ENCODE measurements at regions not wholly inside any gene's neighbourhood (a gene's known extent, or its start where the extent isn't known, plus 50 kb on each side); places are given as distances from the start of the nearest gene placed in this dataset.

DNA sequence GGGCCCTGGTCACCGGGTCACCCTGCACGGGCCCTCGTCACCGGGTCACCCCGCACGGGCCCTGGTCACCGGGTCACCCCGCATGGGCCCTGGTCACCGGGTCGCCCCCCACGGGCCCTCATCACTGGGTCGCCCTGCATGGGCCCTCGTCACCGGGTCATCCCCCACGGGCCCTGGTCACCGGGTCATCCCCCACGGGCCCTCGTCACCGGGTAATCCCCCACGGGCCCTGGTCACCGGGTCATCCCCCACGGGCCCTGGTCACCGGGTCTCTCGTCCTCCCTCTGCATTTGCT, 77.6 kb downstream of the RIPK4 start:
- H3K27me3 ChIP-seq (ENCODE audit: control insufficient read depth in 3 of 3, insufficient read depth in 3 of 3, low read length in 3 of 3), result peaks cover 0 to 6% (median 2%) of the 10 kb centered on the region in 3 donors
- no peak overlapping the region for H3K4me3 ChIP-seq (ENCODE audit: low read depth in 1 of 3, low read length in 3 of 3)
- WGBS, 3 donors, result 94 to 97% (median 94%) methylated on average over 22 to 24 of the region's 24 CpGs
- no peaks in the 10 kb centered on the region for H3K9me3 ChIP-seq (ENCODE audit: control insufficient read depth in 2 of 2, insufficient read depth in 1 of 2, low read depth in 1 of 2, low read length in 1 of 2)
- DNase-seq (no peak), FAIRE-seq (no peak)
- peaks cover 0 to 25% (median 0%) of the 10 kb centered on the region in 3 donors for H3K4me1 ChIP-seq (ENCODE audit: control insufficient read depth in 3 of 3, insufficient read depth in 2 of 3, low read depth in 1 of 3, low read length in 2 of 3)
- H3K27ac ChIP-seq (ENCODE audit: low read depth in 1 of 3, low read length in 2 of 3), result no peak overlapping the region
- H3K36me3 ChIP-seq (ENCODE audit: control insufficient read depth in 3 of 3, insufficient read depth in 2 of 3, low read depth in 1 of 3, low read length in 3 of 3), result peaks cover 0 to 2% (median 0%) of the 10 kb centered on the region in 3 donors

DNA sequence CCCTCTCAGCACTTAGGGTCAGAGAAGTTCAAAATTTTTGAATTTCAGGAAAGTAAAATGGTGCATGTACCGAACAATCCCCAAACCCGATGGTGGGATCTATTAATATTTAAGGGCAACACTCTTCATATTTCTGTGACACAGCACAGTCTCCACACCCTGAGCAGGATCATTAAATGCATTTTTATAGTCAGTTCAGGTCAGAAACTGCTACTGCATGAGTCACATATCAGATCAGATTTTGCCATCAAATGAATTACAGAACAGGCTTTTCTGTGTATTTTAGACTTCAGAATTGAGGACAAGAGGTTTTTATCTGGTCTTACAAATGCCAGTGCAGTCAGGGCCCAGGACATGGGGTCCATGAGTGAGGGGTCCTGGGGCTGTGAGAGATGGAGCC, 79.2 kb downstream of the RIPK4 start:
- H3K4me1 ChIP-seq (ENCODE audit: control insufficient read depth in 3 of 3, insufficient read depth in 2 of 3, low read depth in 1 of 3, low read length in 2 of 3), result peaks cover 0 to 27% (median 0%) of the 10 kb centered on the region in 3 donors
- WGBS, 3 donors, result 89 to 98% (median 97%) methylated on average over 2 of the region's 2 CpGs
- H3K9me3 ChIP-seq (ENCODE audit: control insufficient read depth in 2 of 2, insufficient read depth in 1 of 2, low read depth in 1 of 2, low read length in 1 of 2), result no peaks in the 10 kb centered on the region
- no peak overlapping the region for H3K27ac ChIP-seq (ENCODE audit: low read depth in 1 of 3, low read length in 2 of 3)
- FAIRE-seq, result no peak
- DNase-seq, result peak in 1 of 2 donors; percentile 19
- peaks cover 0 to 2% (median 0%) of the 10 kb centered on the region in 3 donors for H3K36me3 ChIP-seq (ENCODE audit: control insufficient read depth in 3 of 3, insufficient read depth in 2 of 3, low read depth in 1 of 3, low read length in 3 of 3)
- H3K4me3 ChIP-seq (ENCODE audit: low read depth in 1 of 3, low read length in 3 of 3), result no peak overlapping the region
- H3K27me3 ChIP-seq (ENCODE audit: control insufficient read depth in 3 of 3, insufficient read depth in 3 of 3, low read length in 3 of 3), result peaks cover 0 to 6% (median 2%) of the 10 kb centered on the region in 3 donors

DNA sequence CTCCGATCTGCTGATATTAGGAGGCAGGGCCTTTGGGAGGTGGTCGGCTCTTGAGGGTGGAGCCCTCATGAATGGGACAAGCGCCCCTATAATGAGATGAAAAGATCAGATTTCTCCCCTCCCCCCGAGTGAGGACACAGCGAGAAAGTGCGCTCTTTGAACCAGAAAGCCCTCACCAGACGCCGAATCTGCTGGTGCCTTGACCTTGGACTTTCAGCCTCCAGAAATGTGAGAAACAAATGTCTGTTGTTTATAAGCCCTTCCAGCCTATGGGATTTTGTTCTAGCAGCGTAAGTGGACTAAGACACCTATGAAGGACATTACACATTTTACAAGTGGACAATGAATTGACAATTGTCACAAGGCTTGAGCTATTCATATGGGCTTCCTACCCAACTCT, 80.2 kb downstream of the RIPK4 start:
- peaks cover 0 to 2% (median 0%) of the 10 kb centered on the region in 3 donors for H3K36me3 ChIP-seq (ENCODE audit: control insufficient read depth in 3 of 3, insufficient read depth in 2 of 3, low read depth in 1 of 3, low read length in 3 of 3)
- H3K4me3 ChIP-seq (ENCODE audit: low read depth in 1 of 3, low read length in 3 of 3), result no peak overlapping the region
- FAIRE-seq, result no peak
- H3K9me3 ChIP-seq (ENCODE audit: control insufficient read depth in 2 of 2, insufficient read depth in 1 of 2, low read depth in 1 of 2, low read length in 1 of 2), result no peaks in the 10 kb centered on the region
- WGBS, 3 donors, result 33 to 64% (median 46%) methylated on average over 9 of the region's 9 CpGs
- DNase-seq, result peak; percentile 42 to 68
- no peak overlapping the region for H3K27ac ChIP-seq (ENCODE audit: low read depth in 1 of 3, low read length in 2 of 3)
- H3K27me3 ChIP-seq (ENCODE audit: control insufficient read depth in 3 of 3, insufficient read depth in 3 of 3, low read length in 3 of 3), result peaks cover 0 to 5% (median 2%) of the 10 kb centered on the region in 3 donors
- H3K4me1 ChIP-seq (ENCODE audit: control insufficient read depth in 3 of 3, insufficient read depth in 2 of 3, low read depth in 1 of 3, low read length in 2 of 3), result peaks cover 0 to 27% (median 0%) of the 10 kb centered on the region in 3 donors

DNA sequence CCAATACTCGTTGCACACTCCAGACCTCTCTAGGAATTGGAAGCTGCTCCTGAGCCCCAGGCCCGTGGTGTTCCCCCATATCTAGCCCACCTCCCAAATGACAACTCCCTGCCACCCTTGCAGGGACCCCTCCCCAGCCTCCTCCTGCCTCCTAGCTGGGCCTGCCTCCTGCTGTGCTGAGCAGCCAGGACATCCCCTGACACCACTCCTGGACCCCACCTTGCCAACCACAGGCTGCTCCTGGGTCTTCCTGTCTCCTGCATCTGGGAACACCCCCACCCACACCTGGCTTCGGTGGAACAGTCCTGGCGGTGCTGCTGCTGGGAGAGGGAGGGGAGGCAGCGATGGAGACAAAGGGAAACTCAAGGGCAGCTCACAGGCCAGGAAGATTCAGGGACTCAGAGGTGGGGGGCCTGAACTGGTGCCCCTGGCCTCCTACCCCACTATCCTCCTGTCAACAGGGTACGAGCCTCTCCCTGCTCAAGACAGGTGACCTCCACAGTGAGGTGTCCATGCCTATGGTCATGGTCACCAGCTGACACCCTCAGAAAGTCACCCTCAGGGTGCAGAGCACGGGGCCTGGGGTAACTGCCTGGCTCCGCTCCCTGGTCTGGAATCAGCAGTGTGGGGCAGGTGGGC, 81.2 kb downstream of the RIPK4 start:
- no peak for FAIRE-seq
- DNase-seq, result no peak
- Histone ChIP-seq H3K27me3 (ENCODE audit: control insufficient read depth in 3 of 3, insufficient read depth in 3 of 3, low read length in 3 of 3) (no peaks in the 10 kb centered on the region), H3K36me3 (ENCODE audit: control insufficient read depth in 3 of 3, insufficient read depth in 2 of 3, low read depth in 1 of 3, low read length in 3 of 3) (peaks cover 0 to 2% (median 0%) of the 10 kb centered on the region in 3 donors), H3K4me1 (ENCODE audit: control insufficient read depth in 3 of 3, insufficient read depth in 2 of 3, low read depth in 1 of 3, low read length in 2 of 3) (peaks cover 0 to 27% (median 0%) of the 10 kb centered on the region in 3 donors), H3K9me3 (ENCODE audit: control insufficient read depth in 2 of 2, insufficient read depth in 1 of 2, low read depth in 1 of 2, low read length in 1 of 2) (no peaks in the 10 kb centered on the region), H3K27ac (ENCODE audit: low read depth in 1 of 3, low read length in 2 of 3) (no peak overlapping the region), H3K4me3 (ENCODE audit: low read depth in 1 of 3, low read length in 3 of 3) (no peak overlapping the region)
- WGBS, 3 donors, result 80 to 88% (median 86%) methylated on average over 7 to 8 of the region's 8 CpGs

DNA sequence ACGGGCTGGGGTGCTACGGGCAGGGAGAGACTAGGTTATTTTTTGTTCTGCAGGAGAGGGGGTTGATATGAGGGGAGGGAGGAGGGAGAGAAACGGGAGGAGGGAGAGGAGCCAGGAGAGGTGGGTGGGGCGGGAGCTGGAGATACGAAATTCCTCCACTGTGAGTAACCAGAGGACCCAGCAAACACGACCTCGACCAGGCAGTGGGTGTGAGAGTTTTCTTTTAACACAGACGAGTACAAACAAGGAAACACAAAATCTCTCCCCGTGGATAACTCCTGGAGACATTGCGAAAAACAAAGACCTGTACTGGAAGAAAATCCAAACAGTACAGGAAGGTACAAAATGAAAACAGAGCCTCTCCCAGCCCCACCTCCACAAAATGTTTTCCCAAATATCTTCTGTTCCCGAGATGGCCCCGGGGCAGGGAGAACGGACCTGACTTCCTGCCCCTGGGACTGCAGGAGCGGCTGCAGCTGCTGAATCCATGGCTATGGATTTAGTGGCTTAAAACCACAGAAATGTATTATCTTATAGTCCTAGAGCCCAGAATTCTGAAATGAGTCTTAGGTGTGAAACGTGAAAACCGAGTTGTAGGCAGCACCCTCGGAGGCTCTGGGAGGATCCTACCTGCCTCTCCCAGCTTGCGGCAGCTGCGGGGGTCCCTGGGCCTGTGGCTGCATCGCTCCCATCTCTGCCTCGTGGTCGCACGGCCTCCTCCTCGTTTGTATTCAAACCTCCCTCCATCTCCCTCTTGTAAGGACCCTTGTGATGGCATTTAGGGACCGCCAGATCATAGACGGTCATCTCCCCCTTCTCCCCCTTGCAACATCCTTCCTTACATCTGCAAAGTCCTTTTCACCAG, 82.2 kb downstream of the RIPK4 start:
- Histone ChIP-seq H3K27ac (ENCODE audit: low read depth in 1 of 3, low read length in 2 of 3) (no peak overlapping the region), H3K4me3 (ENCODE audit: low read depth in 1 of 3, low read length in 3 of 3) (no peak overlapping the region), H3K27me3 (ENCODE audit: control insufficient read depth in 3 of 3, insufficient read depth in 3 of 3, low read length in 3 of 3) (no peaks in the 10 kb centered on the region), H3K4me1 (ENCODE audit: control insufficient read depth in 3 of 3, insufficient read depth in 2 of 3, low read depth in 1 of 3, low read length in 2 of 3) (peaks cover 0 to 27% (median 0%) of the 10 kb centered on the region in 3 donors), H3K36me3 (ENCODE audit: control insufficient read depth in 3 of 3, insufficient read depth in 2 of 3, low read depth in 1 of 3, low read length in 3 of 3) (peaks cover 0 to 2% (median 0%) of the 10 kb centered on the region in 3 donors), H3K9me3 (ENCODE audit: control insufficient read depth in 2 of 2, insufficient read depth in 1 of 2, low read depth in 1 of 2, low read length in 1 of 2) (no peaks in the 10 kb centered on the region)
- peak; percentile 56 to 69 for DNase-seq
- WGBS, 3 donors, result 49 to 56% (median 52%) methylated on average over 26 of the region's 26 CpGs
- no peak for FAIRE-seq

DNA sequence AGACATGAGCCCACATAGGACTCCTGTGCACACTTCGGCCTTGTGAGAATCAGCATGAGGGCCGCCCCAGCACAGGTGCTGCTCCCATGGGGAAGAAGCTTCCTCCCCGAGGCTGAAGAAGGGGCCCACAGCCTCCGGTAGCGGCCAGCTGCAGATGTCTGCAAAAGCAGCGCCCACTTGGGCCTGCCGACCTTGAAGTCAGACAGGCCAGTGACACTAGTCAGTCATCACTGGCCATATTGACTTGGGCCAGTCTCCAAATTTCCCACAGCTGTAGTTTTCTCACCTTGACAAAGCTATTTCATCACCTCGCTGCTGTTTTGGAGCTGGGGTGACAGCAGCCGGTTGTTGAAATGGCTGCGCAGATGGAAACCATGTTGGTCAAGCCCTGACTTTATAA, 83.0 kb downstream of the RIPK4 start:
- FAIRE-seq, result no peak

DNA sequence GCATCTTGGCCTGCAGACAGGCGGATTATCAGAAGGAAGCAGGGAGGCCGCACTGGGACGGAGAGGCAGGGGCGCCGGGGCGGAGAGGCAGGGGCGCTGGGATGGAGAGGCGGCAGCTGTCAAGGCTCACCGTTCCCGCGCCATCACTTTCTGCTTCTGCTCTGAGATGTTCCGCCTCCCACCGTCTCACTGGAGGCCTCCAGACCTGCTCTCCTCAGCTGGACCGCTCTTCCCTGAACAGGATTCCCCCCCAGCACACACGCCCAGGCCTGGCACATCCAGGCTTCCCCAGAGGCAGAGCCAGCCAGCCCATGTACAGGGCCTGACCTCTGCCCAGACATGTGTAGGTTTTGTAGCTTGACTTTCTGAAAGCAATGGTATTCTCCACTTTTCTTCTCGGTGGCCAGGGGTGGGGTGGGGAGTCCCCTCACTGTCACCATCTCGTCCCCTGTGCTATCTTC, 84.1 kb downstream of the RIPK4 start:
- FAIRE-seq (no peak), DNase-seq (no peak)
- WGBS, 3 donors, result 77 to 80% (median 79%) methylated on average over 17 of the region's 17 CpGs
- Histone ChIP-seq H3K27ac (ENCODE audit: low read depth in 1 of 3, low read length in 2 of 3) (no peak overlapping the region), H3K9me3 (ENCODE audit: control insufficient read depth in 2 of 2, insufficient read depth in 1 of 2, low read depth in 1 of 2, low read length in 1 of 2) (no peaks in the 10 kb centered on the region), H3K4me3 (ENCODE audit: low read depth in 1 of 3, low read length in 3 of 3) (no peak overlapping the region), H3K36me3 (ENCODE audit: control insufficient read depth in 3 of 3, insufficient read depth in 2 of 3, low read depth in 1 of 3, low read length in 3 of 3) (peaks cover 0 to 2% (median 0%) of the 10 kb centered on the region in 3 donors), H3K4me1 (ENCODE audit: control insufficient read depth in 3 of 3, insufficient read depth in 2 of 3, low read depth in 1 of 3, low read length in 2 of 3) (peaks cover 0 to 39% (median 0%) of the 10 kb centered on the region in 3 donors), H3K27me3 (ENCODE audit: control insufficient read depth in 3 of 3, insufficient read depth in 3 of 3, low read length in 3 of 3) (no peaks in the 10 kb centered on the region)

More for the DNA sequence above, 83.0 kb downstream of the RIPK4 start:
- Histone ChIP-seq H3K27me3 (ENCODE audit: control insufficient read depth in 3 of 3, insufficient read depth in 3 of 3, low read length in 3 of 3) (no peaks in the 10 kb centered on the region), H3K4me1 (ENCODE audit: control insufficient read depth in 3 of 3, insufficient read depth in 2 of 3, low read depth in 1 of 3, low read length in 2 of 3) (peaks cover 0 to 31% (median 0%) of the 10 kb centered on the region in 3 donors), H3K9me3 (ENCODE audit: control insufficient read depth in 2 of 2, insufficient read depth in 1 of 2, low read depth in 1 of 2, low read length in 1 of 2) (no peaks in the 10 kb centered on the region), H3K27ac (ENCODE audit: low read depth in 1 of 3, low read length in 2 of 3) (no peak overlapping the region), H3K4me3 (ENCODE audit: low read depth in 1 of 3, low read length in 3 of 3) (no peak overlapping the region), H3K36me3 (ENCODE audit: control insufficient read depth in 3 of 3, insufficient read depth in 2 of 3, low read depth in 1 of 3, low read length in 3 of 3) (peaks cover 0 to 2% (median 0%) of the 10 kb centered on the region in 3 donors)
- no peak for DNase-seq
- WGBS, 3 donors, result 76 to 82% (median 81%) methylated on average over 10 of the region's 10 CpGs

DNA sequence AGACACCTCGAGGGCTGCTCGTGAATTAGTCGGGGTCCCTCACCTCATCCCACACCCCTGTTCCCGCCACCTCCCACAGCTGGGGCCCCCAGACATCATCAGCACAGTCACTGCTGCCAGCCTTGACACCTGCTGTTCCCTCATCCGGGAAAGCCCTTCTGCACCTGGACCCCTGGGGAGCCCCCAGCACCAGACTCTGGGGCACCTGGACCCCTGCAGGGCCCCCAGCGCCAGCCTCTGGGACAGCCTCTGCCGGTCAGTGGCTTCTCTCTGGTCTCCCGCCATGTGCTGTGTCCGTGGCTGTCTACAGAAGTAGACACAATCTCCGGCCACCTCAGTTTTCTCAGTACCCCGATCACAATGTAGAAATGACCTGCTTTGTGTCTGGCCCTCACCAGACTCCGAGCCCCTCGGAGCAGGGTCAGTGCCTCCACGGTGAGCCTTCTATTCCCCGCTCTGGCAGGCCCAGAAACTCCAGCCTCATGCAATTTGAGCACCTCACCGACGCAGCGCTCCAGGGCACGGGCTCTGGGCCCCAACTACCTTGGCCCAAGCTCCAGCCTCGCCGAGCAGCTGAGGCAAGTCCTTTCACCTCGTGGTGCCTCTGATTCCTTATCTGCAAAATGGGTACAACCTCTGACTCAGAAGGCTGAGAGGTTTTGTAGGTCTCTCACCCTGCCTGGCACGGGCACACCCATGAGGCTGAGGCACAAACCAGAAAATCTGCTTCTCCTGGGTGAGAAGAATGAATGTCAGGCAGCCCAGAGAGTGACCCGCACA, 84.7 kb downstream of the RIPK4 start:
- Histone ChIP-seq H3K4me1 (ENCODE audit: control insufficient read depth in 3 of 3, insufficient read depth in 2 of 3, low read depth in 1 of 3, low read length in 2 of 3) (peaks cover 0 to 34% (median 0%) of the 10 kb centered on the region in 3 donors), H3K27ac (ENCODE audit: low read depth in 1 of 3, low read length in 2 of 3) (no peak overlapping the region), H3K9me3 (ENCODE audit: control insufficient read depth in 2 of 2, insufficient read depth in 1 of 2, low read depth in 1 of 2, low read length in 1 of 2) (no peaks in the 10 kb centered on the region), H3K27me3 (ENCODE audit: control insufficient read depth in 3 of 3, insufficient read depth in 3 of 3, low read length in 3 of 3) (no peaks in the 10 kb centered on the region), H3K36me3 (ENCODE audit: control insufficient read depth in 3 of 3, insufficient read depth in 2 of 3, low read depth in 1 of 3, low read length in 3 of 3) (peaks cover 0 to 2% (median 0%) of the 10 kb centered on the region in 3 donors), H3K4me3 (ENCODE audit: low read depth in 1 of 3, low read length in 3 of 3) (no peak overlapping the region)
- DNase-seq (no peak), FAIRE-seq (no peak)
- 89 to 90% (median 89%) methylated on average over 24 of the region's 24 CpGs for WGBS, 3 donors

All from small intestine (tissue), 7 donors.